Adrenal gland (tissue), 9 donors: ENCODE measurements at regions not wholly inside any gene's neighbourhood (a gene's known extent, or its start where the extent isn't known, plus 50 kb on each side); places are given as distances from the start of the nearest gene placed in this dataset.

Source experiments
- DNase-seq, 7 donors: peaks; one replicate each; pipeline ENCODE4 v3.0.0-alpha.2; 2019 to 2020
- H3K27ac ChIP-seq, 5 donors: fragments of 200-600 bp; sonication (generic) in 4 of 5; 1 replicate in 3 of 5; 2 replicates in 2 of 5; pipeline versions ENCODE4 v1.5.1 to v1.8.0; 2016 to 2020; ENCODE audit warnings: mild to moderate bottlenecking in 1 of 5
- H3K27me3 ChIP-seq: fragments of 200-600 bp; 2 replicates; pipeline ENCODE4 v1.8.0; 2021
- H3K36me3 ChIP-seq, 2 donors: fragments of 200-600 bp; replicated peaks in 1 of 2; 1 replicate in 1 of 2; 2 replicates in 1 of 2; pipeline versions ENCODE4 v1.5.1 to v1.8.0; 2018 to 2022
- H3K4me1 ChIP-seq, 2 donors: fragments of 200-600 bp; replicated peaks in 1 of 2; 1 replicate in 1 of 2; 2 replicates in 1 of 2; pipeline versions ENCODE4 v1.5.1 to v1.8.0; 2018 to 2021
- H3K4me3 ChIP-seq, 4 donors: fragments of 200-600 bp; sonication (generic) in 3 of 4; one replicate each; pipeline ENCODE4 v1.5.1; 2016 to 2018
- H3K9me3 ChIP-seq, 3 donors: fragments of 200-600 bp; sonication (generic) in 1 of 3; replicated peaks in 1 of 3; 1 replicate in 2 of 3; 2 replicates in 1 of 3; pipeline versions ENCODE4 v1.5.1 to v1.8.0; 2016 to 2021
- POLR2A ChIP-seq, 2 donors: fragments of 450-650 bp; IDR thresholded peaks; one replicate each; pipeline ENCODE4 v1.6.1; 2017; ENCODE audit warnings: antibody characterized with exemption in 2 of 2, mild to moderate bottlenecking in 2 of 2, moderate library complexity in 1 of 2
- WGBS, 4 donors: extraction: QIAGEN DNeasy Blood & Tissue Kit in 2 of 4; methylation state at CpG; one replicate each; pipeline versions ENCODE4 v1.1.5 to v1.1.7; 2013 to 2017; 5-methylcytosine and 5-hydroxymethylcytosine counted together
- intact Hi-C, 2 donors: fragments of 100-400 bp; cut with DNase I; formaldehyde crosslinking; loops; one replicate each; pipeline versions ENCODE4 v1.14.1 to v1.15.0; 2022 to 2023
- TF ChIP-seq, protein P1 (sequence below), 6 experiments: fragments of 450-650 bp in 4 of 6; fragments of 200-600 bp in 2 of 6; sonication (generic) in 1 of 6; IDR thresholded peaks; 1 replicate in 5 of 6; 2 replicates in 1 of 6; pipeline versions ENCODE4 v1.5.1 to v1.8.0; 2016 to 2021; ENCODE audit warnings: antibody characterized with exemption in 6 of 6, mild to moderate bottlenecking in 2 of 6, moderate library complexity in 1 of 6
- donor health status: healthy with polysubstance abuse.
- donor health status: Bipolar disorder and iron deficiency.
- donor health status: DM: yes; HTN: yes; CAD: no.
- donor health status: DM: no; HTN: no; CAD: no.
- donor health status: DM: no; HTN: no; CAD: no.

DNA sequence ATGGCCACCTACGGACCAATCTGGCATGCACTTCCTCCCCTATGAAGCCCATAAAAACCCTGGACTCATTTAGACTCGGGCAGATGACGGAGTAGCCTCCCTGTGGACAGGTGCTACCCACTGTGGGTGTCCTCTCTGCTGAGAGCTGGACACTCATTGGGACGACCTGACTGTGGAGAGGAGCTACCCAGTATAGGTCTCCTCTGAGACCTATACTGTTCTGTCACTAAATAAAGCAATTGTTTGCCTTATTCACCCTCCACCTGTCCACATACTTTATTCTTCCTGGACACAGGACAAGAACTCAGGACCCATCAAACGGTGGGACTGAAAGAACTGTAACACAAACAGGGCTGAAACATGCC, 53.3 kb upstream of the CADM2 start:
- WGBS, 4 donors: 72 to 86% (median 82%) methylated on average over 2 to 5 of the region's 5 CpGs
- intact Hi-C loops: no loop called here
- H3K27me3 ChIP-seq: no peaks in the 10 kb centered on the region
- no peak overlapping the region for H3K27ac ChIP-seq
- no peaks in the 10 kb centered on the region for H3K36me3 ChIP-seq
- H3K9me3 ChIP-seq: no peaks in the 10 kb centered on the region
- H3K4me3 ChIP-seq: no peak overlapping the region
- no peak for DNase-seq
- TF ChIP-seq, protein P1, sequence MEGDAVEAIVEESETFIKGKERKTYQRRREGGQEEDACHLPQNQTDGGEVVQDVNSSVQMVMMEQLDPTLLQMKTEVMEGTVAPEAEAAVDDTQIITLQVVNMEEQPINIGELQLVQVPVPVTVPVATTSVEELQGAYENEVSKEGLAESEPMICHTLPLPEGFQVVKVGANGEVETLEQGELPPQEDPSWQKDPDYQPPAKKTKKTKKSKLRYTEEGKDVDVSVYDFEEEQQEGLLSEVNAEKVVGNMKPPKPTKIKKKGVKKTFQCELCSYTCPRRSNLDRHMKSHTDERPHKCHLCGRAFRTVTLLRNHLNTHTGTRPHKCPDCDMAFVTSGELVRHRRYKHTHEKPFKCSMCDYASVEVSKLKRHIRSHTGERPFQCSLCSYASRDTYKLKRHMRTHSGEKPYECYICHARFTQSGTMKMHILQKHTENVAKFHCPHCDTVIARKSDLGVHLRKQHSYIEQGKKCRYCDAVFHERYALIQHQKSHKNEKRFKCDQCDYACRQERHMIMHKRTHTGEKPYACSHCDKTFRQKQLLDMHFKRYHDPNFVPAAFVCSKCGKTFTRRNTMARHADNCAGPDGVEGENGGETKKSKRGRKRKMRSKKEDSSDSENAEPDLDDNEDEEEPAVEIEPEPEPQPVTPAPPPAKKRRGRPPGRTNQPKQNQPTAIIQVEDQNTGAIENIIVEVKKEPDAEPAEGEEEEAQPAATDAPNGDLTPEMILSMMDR (IDR thresholded peaks at IDR 0.05): no peak
- no peak for TF ChIP-seq POLR2A (IDR thresholded peaks at IDR 0.05)
- H3K4me1 ChIP-seq: no peaks in the 10 kb centered on the region

DNA sequence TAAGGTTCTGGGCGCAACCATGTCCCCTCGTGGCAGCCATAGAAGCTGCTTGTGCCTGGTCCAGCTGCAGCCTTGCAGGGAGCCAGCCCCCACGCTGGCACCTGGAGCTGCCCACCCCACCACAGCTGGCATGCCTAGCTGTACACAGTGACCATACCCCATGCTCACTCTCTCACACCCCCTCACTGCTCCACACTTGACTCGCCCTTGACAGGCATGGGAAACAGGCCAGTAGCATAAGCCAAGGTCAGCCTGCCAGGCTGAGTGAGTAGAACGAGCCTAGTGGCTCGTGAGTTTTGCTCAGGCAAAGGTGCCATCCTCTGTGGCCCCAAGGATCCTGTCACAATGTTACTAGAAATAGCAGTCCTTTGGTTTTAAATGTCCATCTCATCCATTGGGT, 52.7 kb upstream of the CADM2 start:
- no peak overlapping the region for H3K4me3 ChIP-seq
- H3K27me3 ChIP-seq: no peaks in the 10 kb centered on the region
- H3K27ac ChIP-seq: no peak overlapping the region
- H3K36me3 ChIP-seq: no peaks in the 10 kb centered on the region
- no peaks in the 10 kb centered on the region for H3K4me1 ChIP-seq
- TF ChIP-seq, protein P1 (IDR thresholded peaks at IDR 0.05): no peak
- no peaks in the 10 kb centered on the region for H3K9me3 ChIP-seq
- 30 to 75% (median 52%) methylated on average over 4 to 6 of the region's 6 CpGs for WGBS, 4 donors
- intact Hi-C loops: no loop called here
- no peak for DNase-seq
